ENCODE measurements at regions not wholly inside any gene's neighbourhood (a gene's known extent, or its start where the extent isn't known, plus 50 kb on each side); places are given as distances from the start of the nearest gene placed in this dataset.

- no peak for TF ChIP-seq CTCF (tag by site-specific recombination; IDR thresholded peaks at IDR 0.05)
- no peak for TF ChIP-seq ZNF558 (tag by site-specific recombination; IDR thresholded peaks at IDR 0.05)
- no peak for TF ChIP-seq MZF1 (tag by site-specific recombination; IDR thresholded peaks at IDR 0.05; ENCODE audit: borderline replicate concordance)
- TF ChIP-seq ATF2 (tag by site-specific recombination; IDR thresholded peaks at IDR 0.05; ENCODE audit: low read depth) = no peak
- TF ChIP-seq REST (tag by site-specific recombination; IDR thresholded peaks at IDR 0.05) = no peak
- no peak for TF ChIP-seq ZNF248 (tag by site-specific recombination; IDR thresholded peaks at IDR 0.05)
- TF ChIP-seq YY1 (tag by site-specific recombination; IDR thresholded peaks at IDR 0.05) = no peak
- no peak for TF ChIP-seq ZNF16 (tag by site-specific recombination; IDR thresholded peaks at IDR 0.05; ENCODE audit: low read depth)
- TF ChIP-seq ZFP37 (tag by site-specific recombination; IDR thresholded peaks at IDR 0.05) = no peak
- TF ChIP-seq PRDM1 (tag by site-specific recombination; IDR thresholded peaks at IDR 0.05) = no peak
- TF ChIP-seq ZBTB7A (tag by site-specific recombination; IDR thresholded peaks at IDR 0.05; ENCODE audit: low read depth) = no peak
These were observed 85.0 kb upstream of the CPEB2 start for GRCh38 chr4:14917298-14917633.

Data from HEK293 (cell line).